ENCODE measurements at regions not wholly inside any gene's neighbourhood (a gene's known extent, or its start where the extent isn't known, plus 50 kb on each side); places are given as distances from the start of the nearest gene placed in this dataset.

DNA sequence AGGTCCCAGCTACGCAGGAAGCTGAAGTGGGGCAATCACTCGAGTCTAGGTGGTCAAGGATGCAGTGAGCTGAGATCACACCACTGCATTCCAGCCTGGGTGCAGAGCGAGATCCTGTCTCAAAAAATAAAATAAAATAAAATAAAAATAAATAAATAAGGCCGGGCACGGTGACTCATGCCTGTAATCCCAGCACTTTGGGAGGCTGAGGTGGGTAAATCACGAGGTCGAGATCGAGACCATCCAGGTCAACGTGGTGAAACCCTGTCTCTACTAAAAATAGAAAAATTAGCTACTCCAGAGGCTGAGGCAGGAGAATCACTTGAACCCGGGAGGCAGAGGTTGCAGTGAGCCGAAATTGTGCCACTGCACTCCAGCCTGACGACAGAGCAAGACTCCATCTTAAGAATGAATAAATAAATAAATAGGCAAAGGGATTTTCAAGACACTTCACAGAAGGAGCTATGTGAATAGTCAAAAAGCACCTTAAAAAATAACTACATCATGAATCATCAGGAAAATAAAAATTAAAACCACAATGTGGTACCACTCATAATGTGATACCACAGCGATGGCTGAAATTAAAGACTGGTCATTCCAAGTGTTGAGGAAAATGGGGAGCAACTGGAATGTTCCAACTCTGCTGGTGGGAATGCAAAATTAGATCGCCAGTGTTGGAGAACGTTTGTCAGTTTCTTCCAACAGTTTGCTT lies 92.9 kb upstream of the TBX3 start:
- whole genome bisulfite sequencing, 2 experiments (ENCODE audit: extremely low coverage in 1 of 2, insufficient coverage in 1 of 2, insufficient read length in 1 of 2, insufficient replicate concordance in 2 of 2, low coverage in 1 of 2, low lambda C conversion rate in 2 of 2, missing lambda C conversion rate in 1 of 2) = 90% methylated on average over 15 of the region's 15 CpGs; no CpG with 5 or more reads in 1 of the 2 experiments
- POLR2A ChIA-PET (ENCODE audit: partially characterized antibody) = interaction anchor here (0.6 kb wide), 1 partner anchor 503 kb away, joined by 3 read pairs; no protein-coding TSS in a partner anchor
- TF ChIP-seq RNF2 (IDR thresholded peaks at IDR 0.05; ENCODE audit: borderline replicate concordance, low read depth, low read length, missing control alignments, poor library complexity, severe bottlenecking) = no peak
- no peak for TF ChIP-seq TCF12 (IDR thresholded peaks at IDR 0.05; ENCODE audit: low read depth, low read length)
- no peak for TF ChIP-seq CBX8 (IDR thresholded peaks at IDR 0.05; ENCODE audit: borderline replicate concordance, low read depth, low read length)
- no peak for TF ChIP-seq TAF7 (optimal IDR thresholded peaks at IDR 0.05; ENCODE audit: borderline replicate concordance, low read depth, low read length)
- no peak for TF ChIP-seq SP4 (IDR thresholded peaks at IDR 0.05; ENCODE audit: low read length)
- no peak for TF ChIP-seq JUND (IDR thresholded peaks at IDR 0.05; ENCODE audit: low read length)
- TF ChIP-seq NRF1 (IDR thresholded peaks at IDR 0.05; ENCODE audit: low read depth, low read length) = no peak
- no peak for TF ChIP-seq ASH2L (IDR thresholded peaks at IDR 0.05; ENCODE audit: low read length)
- TF ChIP-seq TBP (IDR thresholded peaks at IDR 0.05; ENCODE audit: low read depth, low read length) = no peak
- no peak for TF ChIP-seq EP300 (IDR thresholded peaks at IDR 0.05; ENCODE audit: borderline replicate concordance in 1 of 2, low read depth in 2 of 2, low read length in 2 of 2)
- TF ChIP-seq RXRA (IDR thresholded peaks at IDR 0.05; ENCODE audit: insufficient read depth, low read depth, low read length) = no peak
- no peak for TF ChIP-seq FOSL1 (IDR thresholded peaks at IDR 0.05; ENCODE audit: insufficient read depth, low read depth, low read length)
- no peak for TF ChIP-seq RAD21 (IDR thresholded peaks at IDR 0.05 in 1 of 2, conservative IDR thresholded peaks at IDR 0.05 in 1 of 2; ENCODE audit: low read depth in 2 of 2, low read length in 2 of 2)

More for the DNA sequence above, 92.9 kb upstream of the TBX3 start:
- no peak overlapping the region for H4K91ac ChIP-seq (replicated peaks; ENCODE audit: insufficient read length, low read length)
- H3K4me2 ChIP-seq (ENCODE audit: insufficient read depth in 1 of 2, low read depth in 2 of 2, low read length in 2 of 2) = no peak overlapping the region
- no peaks in the 10 kb centered on the region for H3K4me1 ChIP-seq (replicated peaks in 1 of 4; ENCODE audit: control insufficient read depth in 3 of 4, insufficient read depth in 4 of 4, low read length in 3 of 4)
- no peak overlapping the region for H3K18ac ChIP-seq (ENCODE audit: extremely low read depth, low read length)
- H4K8ac ChIP-seq (ENCODE audit: extremely low read depth, insufficient read depth, low read length) = no peak overlapping the region
- H3K56ac ChIP-seq (replicated peaks; ENCODE audit: insufficient read length, low read depth, low read length) = no peak overlapping the region
- H3K36me3 ChIP-seq (ENCODE audit: control insufficient read depth in 2 of 4, insufficient read depth in 4 of 4, low read length in 3 of 4) = no peaks in the 10 kb centered on the region
- no peak overlapping the region for H2BK5ac ChIP-seq (ENCODE audit: low read depth, low read length)
- H2BK120ac ChIP-seq (replicated peaks; ENCODE audit: low read depth, low read length) = no peak overlapping the region
- no peak overlapping the region for H2AFZ ChIP-seq (ENCODE audit: low read length)
- CTCF ChIA-PET (ENCODE audit: partially characterized antibody) = no interaction called here
- no peaks in the 10 kb centered on the region for H4K20me1 ChIP-seq (replicated peaks in 1 of 2; ENCODE audit: control insufficient read depth in 1 of 2, insufficient read depth in 2 of 2, low read length in 2 of 2)
- no peak overlapping the region for H4K5ac ChIP-seq (ENCODE audit: insufficient read length, low read depth, low read length)
- H3K9me3 ChIP-seq (ENCODE audit: insufficient read depth in 2 of 2, low read depth in 1 of 2, low read length in 1 of 2) = no peaks in the 10 kb centered on the region
- DNase-seq (ENCODE audit: low read depth in 1 of 2, low spot score in 2 of 2) = no peak
- H3K23me2 ChIP-seq (ENCODE audit: low read depth, low read length) = no peaks in the 10 kb centered on the region
- H2BK15ac ChIP-seq (ENCODE audit: low read length) = no peak overlapping the region
- H3K9ac ChIP-seq (replicated peaks in 1 of 4; ENCODE audit: extremely low read depth in 1 of 4, low read depth in 3 of 4, low read length in 3 of 4) = no peak overlapping the region
- H2AK5ac ChIP-seq (ENCODE audit: low read depth, low read length) = no peak overlapping the region
- H3K4me3 ChIP-seq (ENCODE audit: extremely low read depth in 1 of 4, insufficient read depth in 2 of 4, low read depth in 3 of 4, low read length in 4 of 4) = no peak overlapping the region
- no peak overlapping the region for H3K27ac ChIP-seq (ENCODE audit: low read depth, low read length)
- H2BK12ac ChIP-seq (ENCODE audit: low read depth, low read length) = no peak overlapping the region
- no peaks in the 10 kb centered on the region for H3K27me3 ChIP-seq (replicated peaks in 1 of 4; ENCODE audit: control insufficient read depth in 3 of 4, extremely low read depth in 1 of 4, insufficient read depth in 3 of 4, low read length in 3 of 4)
- FAIRE-seq = no peak
- H3K14ac ChIP-seq (ENCODE audit: insufficient read length) = no peak overlapping the region
- no peak overlapping the region for H2BK20ac ChIP-seq (ENCODE audit: low read length)
- no peaks in the 10 kb centered on the region for H3K79me1 ChIP-seq (ENCODE audit: low read depth, low read length)
- H3K79me2 ChIP-seq (ENCODE audit: control insufficient read depth in 1 of 2, insufficient read depth in 2 of 2, low read length in 2 of 2) = no peaks in the 10 kb centered on the region
- no peak overlapping the region for H3K23ac ChIP-seq (ENCODE audit: insufficient read length)
- H3K4ac ChIP-seq (replicated peaks; ENCODE audit: insufficient read length, low read depth, low read length) = no peak overlapping the region

Data from H1 (cell line).